ENCODE measurements at regions not wholly inside any gene's neighbourhood (a gene's known extent, or its start where the extent isn't known, plus 50 kb on each side); places are given as distances from the start of the nearest gene placed in this dataset.

GRCh38 chr6:14278446-14278845 is 160.9 kb downstream of the CD83 start:
- Histone ChIP-seq H3K23me2 (ENCODE audit: insufficient read length, low read depth, low read length, poor library complexity, severe bottlenecking) (no peaks in the 10 kb centered on the region), H2BK15ac (ENCODE audit: low read depth, low read length) (no peak overlapping the region; the same call in 1 of the 2 replicates), H3K23ac (ENCODE audit: insufficient read length, low read depth, low read length) (no peak overlapping the region), H2BK5ac (ENCODE audit: insufficient read length, low read length) (no peak overlapping the region), H2AFZ (ENCODE audit: low read length) (no peak overlapping the region), H2AK5ac (ENCODE audit: insufficient read length, low read length) (no peak overlapping the region), H2BK20ac (ENCODE audit: low read depth, low read length, poor library complexity, severe bottlenecking) (no peak overlapping the region), H3K18ac (ENCODE audit: insufficient read length, low read depth, low read length) (no peak overlapping the region), H3K27me3 (ENCODE audit: insufficient read depth, low read length) (no peaks in the 10 kb centered on the region; the same call in 1 of the 2 replicates), H3K4me2 (ENCODE audit: insufficient read depth, insufficient read length, low read length) (no peak overlapping the region), H3K9me3 (ENCODE audit: control insufficient read depth, low read depth, low read length) (no peaks in the 10 kb centered on the region), H4K20me1 (ENCODE audit: control insufficient read depth, insufficient read depth, insufficient read length) (no peaks in the 10 kb centered on the region), H4K91ac (ENCODE audit: insufficient read length, low read depth, low read length) (no peak overlapping the region), H3K4me1 (ENCODE audit: insufficient read depth, low read length) (no peaks in the 10 kb centered on the region; the same call in 1 of the 2 replicates), H3T11ph (ENCODE audit: low read length) (no peak overlapping the region), H4K8ac (replicated peaks; ENCODE audit: insufficient read length, low read depth, low read length) (no peak overlapping the region), H3K79me1 (ENCODE audit: insufficient read depth, low read depth, low read length, poor library complexity, severe bottlenecking) (no peaks in the 10 kb centered on the region), H2BK12ac (ENCODE audit: insufficient read length, low read depth, low read length) (no peak overlapping the region), H4K5ac (ENCODE audit: insufficient read length, low read depth, low read length) (no peak overlapping the region), H3K4ac (ENCODE audit: low read depth, low read length) (no peak overlapping the region), H2BK120ac (ENCODE audit: low read depth, low read length, poor library complexity, severe bottlenecking) (no peak overlapping the region), H3K79me2 (ENCODE audit: insufficient read depth, low read length) (no peaks in the 10 kb centered on the region), H3K27ac (ENCODE audit: insufficient read length, low read depth, low read length) (no peak overlapping the region), H3K14ac (ENCODE audit: insufficient read depth, low read length) (no peak overlapping the region), H3K56ac (ENCODE audit: insufficient read length, low read depth, low read length) (no peak overlapping the region), H3K9ac (ENCODE audit: extremely low read depth, insufficient read length, low read length) (no peak overlapping the region)
- peaks cover 2 to 11% (median 4%) of the 10 kb centered on the region in 3 experiments; a peak in 4 of 7 replicates for H3K36me3 Mint-ChIP-seq (ENCODE audit: insufficient read depth in 1 of 3, low read depth in 3 of 3)
- H3K27ac Mint-ChIP-seq: no peak overlapping the region
- peaks cover 15 to 58% of the 10 kb centered on the region in 2 experiments for H3K4me1 Mint-ChIP-seq
- peaks cover 49% of the 10 kb centered on the region for H3K27me3 Mint-ChIP-seq (ENCODE audit: low read depth)
- H3K4me3 Mint-ChIP-seq: no peak overlapping the region
- H3K9me3 Mint-ChIP-seq: no peaks in the 10 kb centered on the region; a peak in 2 of 5 replicates
- WGBS (ENCODE audit: extremely low coverage, insufficient read length, low lambda C conversion rate): no CpG with 5 or more reads among the region's 6 CpGs
- peak; percentile 55 for DNase-seq
- TF ChIP-seq CTCF (conservative IDR thresholded peaks at IDR 0.05): no peak
